PC-9 (cell line): ENCODE measurements at regions not wholly inside any gene's neighbourhood (a gene's known extent, or its start where the extent isn't known, plus 50 kb on each side); places are given as distances from the start of the nearest gene placed in this dataset.

Experiments used
- BruUV-seq: library from RNA; stranded (reverse); fragments of 400-500 nt; replicated peaks from 2 replicates; lab custom pipeline; 2021; lab: Mats Ljungman, UMichigan
- CTCF ChIA-PET: fragments of 300-600 bp; sonication (Branson Sonifier 250); formaldehyde crosslinking; loops from one replicate; lab custom pipeline; 2022; ENCODE audit warnings: antibody characterized with exemption; lab: Charles Lee
- POLR2A ChIA-PET: fragments of 300-600 bp; sonication (Branson Sonifier 250); formaldehyde crosslinking; loops from one replicate; lab custom pipeline; 2022; ENCODE audit warnings: antibody characterized with exemption; ENCODE audit not compliant: unreplicated experiment; lab: Charles Lee
- DNase-seq, 2 experiments: peaks; one replicate each; pipeline versions ENCODE4 v3.0.0 to v3.0.0-alpha.2; 2015 to 2022; ENCODE audit warnings: mixed read lengths in 1 of 2
- H2AFZ ChIP-seq: fragments of 200-600 bp; sonication (generic); 2 replicates; pipeline ENCODE4 v1.8.1; 2017; ENCODE audit warnings: antibody characterized with exemption
- H3F3A ChIP-seq: fragments of 200-600 bp; sonication (generic); 2 replicates; pipeline ENCODE4 v1.8.1; 2017; ENCODE audit warnings: antibody characterized with exemption, mild to moderate bottlenecking, low read depth; ENCODE audit not compliant: insufficient read depth
- H3K27ac ChIP-seq: fragments of 200-600 bp; sonication (generic); 2 replicates; pipeline ENCODE4 v1.6.1; 2016; ENCODE audit warnings: mixed run types
- H3K27me3 ChIP-seq: fragments of 200-600 bp; sonication (generic); 2 replicates; pipeline ENCODE4 v1.6.1; 2016; ENCODE audit warnings: low read depth, mixed run types; ENCODE audit not compliant: insufficient read depth
- H3K36me3 ChIP-seq: fragments of 200-600 bp; sonication (generic); 2 replicates; pipeline ENCODE4 v1.6.1; 2016; ENCODE audit warnings: low read depth, mixed run types
- H3K4me1 ChIP-seq: fragments of 200-600 bp; sonication (generic); replicated peaks from 2 replicates; pipeline ENCODE4 v1.6.1; 2016; ENCODE audit warnings: mixed run types; ENCODE audit not compliant: insufficient read depth
- H3K4me2 ChIP-seq: fragments of 200-600 bp; sonication (generic); 2 replicates; pipeline ENCODE4 v1.6.1; 2017; ENCODE audit warnings: mixed run types
- H3K4me3 ChIP-seq: fragments of 200-600 bp; sonication (generic); 2 replicates; pipeline ENCODE4 v1.6.1; 2016; ENCODE audit warnings: mixed run types
- H3K79me2 ChIP-seq: fragments of 200-600 bp; sonication (generic); 2 replicates; pipeline ENCODE4 v1.6.1; 2017; ENCODE audit warnings: low read depth, mixed run types
- H3K9me2 ChIP-seq: fragments of 200-600 bp; sonication (generic); 2 replicates; pipeline ENCODE4 v1.8.1; 2017; ENCODE audit warnings: mild to moderate bottlenecking; ENCODE audit not compliant: insufficient read depth
- H3K9me3 ChIP-seq: fragments of 200-600 bp; sonication (generic); 2 replicates; pipeline ENCODE4 v1.8.1; 2016; ENCODE audit warnings: low read depth; ENCODE audit not compliant: insufficient read depth
- H4K20me1 ChIP-seq: fragments of 200-600 bp; sonication (generic); 2 replicates; pipeline ENCODE4 v1.8.1; 2017; ENCODE audit not compliant: insufficient read depth
- EZH2 ChIP-seq: fragments of 200-600 bp; sonication (generic); IDR thresholded peaks from 2 replicates; pipeline ENCODE4 v1.8.0; 2017; ENCODE audit warnings: antibody characterized with exemption, low read depth
- intact Hi-C: fragments of 100-400 bp; cut with micrococcal nuclease; formaldehyde crosslinking; loops from one replicate; pipeline ENCODE4 v1.10.0; 2022; ENCODE audit not compliant: unreplicated experiment
- TF ChIP-seq, protein P1 (sequence below): fragments of 200-600 bp; sonication (generic); conservative IDR thresholded peaks from 2 replicates; pipeline ENCODE4 v1.6.1; 2017; ENCODE audit warnings: mixed run types, antibody characterized with exemption, mild to moderate bottlenecking, moderate library complexity

DNA sequence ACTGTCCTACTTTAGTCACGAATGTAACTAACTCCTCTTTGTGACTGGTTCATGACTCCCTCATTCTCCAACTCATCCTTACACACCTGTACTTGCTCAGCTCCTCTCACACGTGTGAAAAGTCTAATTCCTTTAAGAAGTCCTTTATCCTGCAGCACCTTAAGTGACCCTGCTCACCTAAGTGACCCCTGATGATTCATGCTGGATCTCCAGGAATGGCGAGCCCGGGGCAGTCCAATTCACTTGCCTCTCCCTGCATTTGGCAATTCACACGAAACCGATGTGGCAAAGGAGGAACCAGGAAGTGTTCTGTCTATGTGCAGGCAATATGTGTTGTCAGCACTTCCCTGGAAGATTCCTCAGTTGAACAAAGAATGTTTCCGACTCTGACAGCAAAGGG is 189.8 kb upstream of the NABP1 start:
- Histone ChIP-seq H2AFZ (no peak overlapping the region), H3K4me2 (no peak overlapping the region), H3K9me2 (no peaks in the 10 kb centered on the region), H3K4me3 (no peak overlapping the region), H3K79me2 (no peaks in the 10 kb centered on the region), H4K20me1 (no peaks in the 10 kb centered on the region), H3K9me3 (no peaks in the 10 kb centered on the region), H3K4me1 (no peaks in the 10 kb centered on the region), H3K27me3 (no peaks in the 10 kb centered on the region), H3K36me3 (no peaks in the 10 kb centered on the region), H3F3A (no peaks in the 10 kb centered on the region; the same call in 1 of the 2 replicates), H3K27ac (no peak overlapping the region)
- ChIA-PET POLR2A (no interaction called here), CTCF (no interaction called here)
- intact Hi-C loops, result no loop called here
- peak; percentile 42 to 59 for DNase-seq
- TF ChIP-seq, protein P1, sequence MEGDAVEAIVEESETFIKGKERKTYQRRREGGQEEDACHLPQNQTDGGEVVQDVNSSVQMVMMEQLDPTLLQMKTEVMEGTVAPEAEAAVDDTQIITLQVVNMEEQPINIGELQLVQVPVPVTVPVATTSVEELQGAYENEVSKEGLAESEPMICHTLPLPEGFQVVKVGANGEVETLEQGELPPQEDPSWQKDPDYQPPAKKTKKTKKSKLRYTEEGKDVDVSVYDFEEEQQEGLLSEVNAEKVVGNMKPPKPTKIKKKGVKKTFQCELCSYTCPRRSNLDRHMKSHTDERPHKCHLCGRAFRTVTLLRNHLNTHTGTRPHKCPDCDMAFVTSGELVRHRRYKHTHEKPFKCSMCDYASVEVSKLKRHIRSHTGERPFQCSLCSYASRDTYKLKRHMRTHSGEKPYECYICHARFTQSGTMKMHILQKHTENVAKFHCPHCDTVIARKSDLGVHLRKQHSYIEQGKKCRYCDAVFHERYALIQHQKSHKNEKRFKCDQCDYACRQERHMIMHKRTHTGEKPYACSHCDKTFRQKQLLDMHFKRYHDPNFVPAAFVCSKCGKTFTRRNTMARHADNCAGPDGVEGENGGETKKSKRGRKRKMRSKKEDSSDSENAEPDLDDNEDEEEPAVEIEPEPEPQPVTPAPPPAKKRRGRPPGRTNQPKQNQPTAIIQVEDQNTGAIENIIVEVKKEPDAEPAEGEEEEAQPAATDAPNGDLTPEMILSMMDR, result no peak
- TF ChIP-seq EZH2, result no peak
- no TSS peak for BruUV-seq

DNA sequence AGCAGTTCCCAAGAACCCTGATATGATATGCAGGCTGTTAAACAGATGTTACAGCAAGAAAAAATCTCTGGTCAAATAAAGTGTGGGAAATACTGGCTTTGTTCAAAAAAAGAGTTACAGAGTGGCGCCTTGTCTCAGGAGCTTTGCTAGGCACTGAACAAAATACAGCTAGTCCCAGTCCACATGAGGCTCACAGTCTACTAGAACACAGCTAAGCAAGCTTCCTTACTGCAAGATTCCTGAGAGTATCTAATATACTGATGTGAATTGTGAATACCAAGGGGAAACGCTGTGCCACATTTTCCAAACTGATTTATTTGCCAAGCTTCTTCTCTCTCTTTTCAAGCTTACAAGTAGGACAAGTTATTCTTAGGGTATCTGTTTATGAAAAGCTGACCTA is 188.8 kb upstream of the NABP1 start:
- Histone ChIP-seq H3K36me3 (no peaks in the 10 kb centered on the region), H3K4me1 (no peaks in the 10 kb centered on the region), H3K4me3 (no peak overlapping the region), H3K9me3 (no peaks in the 10 kb centered on the region), H3K4me2 (no peak overlapping the region), H3K27ac (no peak overlapping the region), H4K20me1 (no peaks in the 10 kb centered on the region), H3K27me3 (no peaks in the 10 kb centered on the region), H3F3A (no peaks in the 10 kb centered on the region; the same call in 1 of the 2 replicates), H3K9me2 (no peaks in the 10 kb centered on the region), H3K79me2 (no peaks in the 10 kb centered on the region), H2AFZ (no peak overlapping the region)
- no peak for DNase-seq
- ChIA-PET CTCF (no interaction called here), POLR2A (no interaction called here)
- TF ChIP-seq, protein P1, result no peak
- no peak for TF ChIP-seq EZH2
- BruUV-seq, result no TSS peak
- intact Hi-C loops, result no loop called here

DNA sequence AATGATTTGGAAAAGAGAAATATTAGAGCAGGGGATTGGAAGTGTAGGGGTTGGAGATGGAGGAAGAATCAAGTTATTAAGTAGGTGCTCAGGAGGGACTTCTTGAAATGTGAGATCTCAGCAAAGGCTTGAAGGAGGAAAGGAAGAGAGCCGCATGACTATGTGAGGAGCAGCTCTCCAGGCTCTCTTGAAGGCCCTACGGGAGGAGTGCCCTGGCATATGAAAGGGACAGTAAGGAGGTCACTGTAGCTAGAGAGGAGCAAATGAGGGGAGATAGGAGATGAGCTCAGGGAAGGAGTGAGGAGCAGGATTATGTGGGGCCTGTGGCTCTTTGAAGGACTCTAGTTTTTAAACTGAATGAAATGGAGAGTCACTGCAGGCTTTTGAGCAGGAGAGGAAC is 181.1 kb upstream of the NABP1 start:
- Histone ChIP-seq H3K9me3 (no peaks in the 10 kb centered on the region), H3K36me3 (no peaks in the 10 kb centered on the region), H3K27me3 (no peaks in the 10 kb centered on the region), H3K4me1 (no peaks in the 10 kb centered on the region), H3K9me2 (no peaks in the 10 kb centered on the region), H3K4me3 (no peak overlapping the region), H3K27ac (no peak overlapping the region), H3K4me2 (no peak overlapping the region), H2AFZ (no peak overlapping the region), H3K79me2 (no peaks in the 10 kb centered on the region), H3F3A (no peaks in the 10 kb centered on the region), H4K20me1 (no peaks in the 10 kb centered on the region)
- intact Hi-C loops, result no loop called here
- TF ChIP-seq EZH2, result no peak
- TF ChIP-seq, protein P1, result no peak
- ChIA-PET CTCF (no interaction called here), POLR2A (no interaction called here)
- no peak for DNase-seq
- BruUV-seq, result no TSS peak
